ENCODE measurements at regions not wholly inside any gene's neighbourhood (a gene's known extent, or its start where the extent isn't known, plus 50 kb on each side); places are given as distances from the start of the nearest gene placed in this dataset.

- TF ChIP-seq CTCF (IDR thresholded peaks at IDR 0.05): no peak
- no peak for TF ChIP-seq POLR2A (IDR thresholded peaks at IDR 0.05)
Measured at GRCh38 chrX:42442745-42443144, 335.2 kb downstream of the PPP1R2C start.
